ENCODE measurements at regions not wholly inside any gene's neighbourhood (a gene's known extent, or its start where the extent isn't known, plus 50 kb on each side); places are given as distances from the start of the nearest gene placed in this dataset.

GRCh38 chr3:124078953-124079911, 87.3 kb upstream of the ROPN1 start:
- Histone ChIP-seq H3K4me3 (ENCODE audit: low read length) (no peak overlapping the region), H3K27me3 (ENCODE audit: insufficient read depth, low read length) (no peaks in the 10 kb centered on the region), H3K4me1 (ENCODE audit: insufficient read depth, low read length) (no peaks in the 10 kb centered on the region), H3K9me3 (ENCODE audit: low read depth, low read length) (no peaks in the 10 kb centered on the region)

DNA sequence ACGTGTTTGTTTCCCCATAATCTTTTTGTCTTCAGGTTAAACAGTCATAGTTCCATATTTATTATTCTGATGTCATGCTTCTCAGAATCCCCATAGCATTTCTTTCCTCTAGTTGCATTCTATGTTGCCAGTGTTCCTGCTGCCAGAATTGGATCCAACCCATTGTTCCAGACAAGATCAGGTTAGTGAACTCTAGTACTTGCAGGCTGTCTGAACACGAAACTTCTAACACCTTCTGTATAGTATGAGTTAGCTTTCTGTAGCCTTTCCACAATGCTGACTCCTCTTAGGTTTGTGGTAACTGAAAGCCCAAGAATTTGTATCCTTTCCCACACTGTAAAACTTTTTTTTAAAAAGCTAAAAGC, 88.0 kb upstream of the ROPN1 start:
- no peak overlapping the region for H3K4me3 ChIP-seq (ENCODE audit: low read length)
- no peaks in the 10 kb centered on the region for H3K9me3 ChIP-seq (ENCODE audit: low read depth, low read length)
- H3K4me1 ChIP-seq (ENCODE audit: insufficient read depth, low read length): no peaks in the 10 kb centered on the region
- no peaks in the 10 kb centered on the region for H3K27me3 ChIP-seq (ENCODE audit: insufficient read depth, low read length)

DNA sequence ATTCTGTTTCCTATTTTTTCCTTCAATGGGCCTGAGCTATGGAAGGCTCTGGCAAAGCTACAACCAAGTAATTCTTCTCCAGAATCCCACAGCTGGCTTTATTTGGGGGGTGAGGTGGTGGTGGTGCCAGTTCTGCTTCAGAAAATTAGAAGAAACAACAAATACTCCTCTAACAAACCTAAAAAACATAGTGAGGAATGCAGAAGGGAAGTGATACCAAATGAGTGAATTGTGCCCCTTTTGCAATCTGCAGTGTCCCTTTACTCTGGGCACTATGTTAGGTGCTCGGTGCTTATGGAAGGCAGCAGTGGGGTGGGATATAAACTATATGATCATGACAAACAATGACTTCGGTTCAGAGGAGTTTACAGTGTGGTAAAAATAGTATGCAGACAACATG, 90.4 kb upstream of the ROPN1 start:
- H3K4me1 ChIP-seq (ENCODE audit: insufficient read depth, low read length): no peaks in the 10 kb centered on the region
- no peaks in the 10 kb centered on the region for H3K9me3 ChIP-seq (ENCODE audit: low read depth, low read length)
- H3K27me3 ChIP-seq (ENCODE audit: insufficient read depth, low read length): no peaks in the 10 kb centered on the region
- H3K4me3 ChIP-seq (ENCODE audit: low read length): no peak overlapping the region

DNA sequence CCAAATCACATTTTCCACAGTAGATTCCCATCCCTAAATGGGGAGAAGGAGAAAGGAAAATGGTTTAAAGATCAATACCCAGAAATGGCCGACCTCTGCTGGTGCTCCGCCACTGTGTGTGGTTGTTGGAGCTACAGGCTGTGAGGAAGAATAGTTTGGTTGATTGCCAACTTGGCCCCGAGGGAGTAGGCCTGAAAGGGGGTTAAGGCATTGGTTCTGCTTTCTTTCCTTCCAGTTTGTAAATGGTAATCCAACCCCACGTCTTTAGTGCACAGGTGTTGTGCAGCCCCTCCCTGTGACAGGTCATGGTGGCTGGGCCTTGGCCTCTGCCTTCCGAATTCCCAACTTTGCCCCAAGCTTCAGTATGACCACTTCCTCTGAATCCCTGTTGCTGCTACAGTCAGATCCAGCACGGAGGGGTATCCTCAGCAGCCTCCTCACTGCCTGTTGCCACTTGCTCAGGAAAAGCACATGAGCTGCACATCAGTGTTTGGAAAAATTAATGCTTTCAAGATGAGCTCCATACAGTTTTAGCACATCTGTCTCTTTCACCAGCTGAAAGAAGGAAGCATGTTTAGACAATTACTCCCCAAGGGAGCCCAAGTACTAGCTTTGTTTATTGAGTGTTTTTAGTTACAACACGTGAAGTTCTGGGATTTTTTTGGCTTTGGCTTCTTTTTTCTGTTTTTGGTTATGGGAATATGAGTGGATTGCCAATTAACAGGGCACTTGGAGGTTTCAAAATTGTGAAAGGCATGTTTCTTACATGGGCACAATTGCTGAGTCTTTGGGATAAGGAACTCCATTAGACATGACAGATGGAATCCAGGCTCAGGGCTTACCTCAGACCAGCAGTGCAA, 92.3 kb upstream of the ROPN1 start:
- Histone ChIP-seq H3K4me1 (ENCODE audit: insufficient read depth, low read length) (no peaks in the 10 kb centered on the region), H3K9me3 (ENCODE audit: low read depth, low read length) (no peaks in the 10 kb centered on the region), H3K27me3 (ENCODE audit: insufficient read depth, low read length) (peaks cover 4% of the 10 kb centered on the region), H3K4me3 (ENCODE audit: low read length) (no peak overlapping the region)

DNA sequence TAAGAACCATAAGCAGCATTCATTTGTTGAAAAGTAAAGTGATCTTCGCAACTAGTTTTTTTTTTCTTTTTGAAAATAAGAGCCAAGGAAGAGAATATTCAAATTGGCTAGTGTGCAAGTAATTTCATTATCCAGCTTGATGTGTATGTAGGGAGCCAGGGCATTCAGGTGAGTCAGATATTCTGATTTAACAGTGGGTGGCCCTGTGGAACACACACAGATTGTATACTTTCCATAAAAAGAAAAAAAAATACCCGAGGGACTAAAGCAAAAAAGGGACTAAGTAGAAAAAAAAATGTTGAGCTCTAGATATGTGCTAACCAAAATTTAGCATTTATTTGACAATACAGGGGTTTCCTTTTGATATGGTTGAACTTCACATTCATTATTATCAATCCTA, 96.9 kb upstream of the ROPN1 start:
- Histone ChIP-seq H3K4me1 (ENCODE audit: insufficient read depth, low read length) (no peaks in the 10 kb centered on the region), H3K9me3 (ENCODE audit: low read depth, low read length) (no peaks in the 10 kb centered on the region), H3K4me3 (ENCODE audit: low read length) (no peak overlapping the region), H3K27me3 (ENCODE audit: insufficient read depth, low read length) (peaks cover 4% of the 10 kb centered on the region)

- Histone ChIP-seq H3K27me3 (ENCODE audit: insufficient read depth, low read length) (peaks cover 4% of the 10 kb centered on the region), H3K4me3 (ENCODE audit: low read length) (no peak overlapping the region), H3K9me3 (ENCODE audit: low read depth, low read length) (no peaks in the 10 kb centered on the region), H3K4me1 (ENCODE audit: insufficient read depth, low read length) (no peaks in the 10 kb centered on the region)
Observed at GRCh38 chr3:124089214-124089613, 97.3 kb upstream of the ROPN1 start.

- H3K9me3 ChIP-seq (ENCODE audit: low read depth, low read length): no peaks in the 10 kb centered on the region
- H3K27me3 ChIP-seq (ENCODE audit: insufficient read depth, low read length): peaks cover 4% of the 10 kb centered on the region
- H3K4me3 ChIP-seq (ENCODE audit: low read length): no peak overlapping the region
Observed at GRCh38 chr3:124091716-124092115, 99.8 kb upstream of the ROPN1 start.

DNA sequence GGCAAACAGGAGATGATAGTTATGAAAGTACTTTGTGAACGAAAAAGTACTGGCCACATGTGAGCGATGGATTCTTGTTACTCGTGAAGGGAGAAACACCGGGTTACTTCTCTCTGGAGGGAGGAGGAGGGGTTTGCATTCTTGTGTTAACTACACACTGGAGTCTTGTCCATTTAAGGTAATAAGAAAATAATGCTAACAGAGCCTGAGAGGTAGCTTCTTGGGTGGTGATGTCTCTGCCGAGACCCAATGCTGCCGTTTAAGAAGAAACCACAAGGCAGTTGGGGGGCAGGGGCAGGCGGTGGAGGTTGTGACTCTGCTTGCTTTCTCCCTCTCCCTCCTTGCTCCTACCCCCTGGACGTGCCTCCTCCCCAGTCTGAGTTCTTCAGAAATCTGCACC, 100.9 kb upstream of the ROPN1 start:
- Histone ChIP-seq H3K27me3 (ENCODE audit: insufficient read depth, low read length) (peaks cover 4% of the 10 kb centered on the region), H3K4me3 (ENCODE audit: low read length) (no peak overlapping the region), H3K9me3 (ENCODE audit: low read depth, low read length) (no peaks in the 10 kb centered on the region), H3K4me1 (ENCODE audit: insufficient read depth, low read length) (no peaks in the 10 kb centered on the region)

More at GRCh38 chr3:124091716-124092115, 99.8 kb upstream of the ROPN1 start:
- H3K4me1 ChIP-seq (ENCODE audit: insufficient read depth, low read length): no peaks in the 10 kb centered on the region

- Histone ChIP-seq H3K27me3 (ENCODE audit: insufficient read depth, low read length) (no peaks in the 10 kb centered on the region), H3K4me3 (ENCODE audit: low read length) (no peak overlapping the region), H3K4me1 (ENCODE audit: insufficient read depth, low read length) (no peaks in the 10 kb centered on the region), H3K9me3 (ENCODE audit: low read depth, low read length) (no peaks in the 10 kb centered on the region)
Observed at GRCh38 chr3:124094496-124094895, 102.6 kb upstream of the ROPN1 start.

- no peak overlapping the region for H3K4me3 ChIP-seq (ENCODE audit: low read length)
- no peaks in the 10 kb centered on the region for H3K4me1 ChIP-seq (ENCODE audit: insufficient read depth, low read length)
- no peaks in the 10 kb centered on the region for H3K9me3 ChIP-seq (ENCODE audit: low read depth, low read length)
- no peaks in the 10 kb centered on the region for H3K27me3 ChIP-seq (ENCODE audit: insufficient read depth, low read length)
Observed at GRCh38 chr3:124097362-124098131, 105.6 kb upstream of the ROPN1 start.

- H3K9me3 ChIP-seq (ENCODE audit: low read depth, low read length): no peaks in the 10 kb centered on the region
Observed at GRCh38 chr3:124101643-124102042, 109.7 kb upstream of the ROPN1 start.

DNA sequence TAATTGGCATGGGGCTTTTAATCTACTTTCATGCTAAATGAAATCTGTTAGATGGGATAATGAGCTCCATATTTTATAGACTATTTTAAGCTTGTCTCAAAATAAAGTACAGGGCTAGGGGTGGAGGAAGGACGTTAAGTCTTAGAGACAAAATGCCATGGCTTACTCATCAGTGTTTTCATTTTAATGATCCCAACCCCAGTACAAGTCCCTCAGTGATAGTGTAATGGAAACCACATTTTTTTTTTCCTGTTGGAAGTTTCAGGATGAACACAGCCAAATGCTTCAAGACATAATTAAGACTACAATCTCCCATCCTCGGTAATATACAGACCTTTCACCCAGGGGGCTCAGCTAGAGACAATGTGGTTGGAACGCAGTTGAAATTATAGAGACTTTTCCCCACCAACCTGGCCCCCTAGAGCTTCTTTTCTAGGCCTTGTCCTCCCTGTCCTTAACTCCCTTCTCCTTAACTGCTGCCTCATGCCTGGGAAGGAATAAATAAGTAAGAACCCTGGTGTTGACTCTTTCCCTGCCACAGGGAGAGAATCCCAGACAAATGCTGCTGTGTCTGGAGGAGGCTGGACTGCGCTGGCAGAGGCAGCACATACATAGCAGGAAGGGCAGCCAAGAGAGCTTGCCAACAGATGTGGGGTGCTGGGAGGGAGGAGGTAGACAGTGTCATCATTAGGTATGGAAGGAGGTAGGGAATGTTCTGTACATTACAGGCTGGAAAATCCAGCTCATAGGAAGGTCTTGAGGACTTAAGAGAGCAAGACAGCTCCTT, 115.4 kb upstream of the ROPN1 start:
- H3K4me3 ChIP-seq (ENCODE audit: low read length): no peak overlapping the region
- no peaks in the 10 kb centered on the region for H3K9me3 ChIP-seq (ENCODE audit: low read depth, low read length)
- no peaks in the 10 kb centered on the region for H3K4me1 ChIP-seq (ENCODE audit: insufficient read depth, low read length)
- no peaks in the 10 kb centered on the region for H3K27me3 ChIP-seq (ENCODE audit: insufficient read depth, low read length)

More at GRCh38 chr3:124101643-124102042, 109.7 kb upstream of the ROPN1 start:
- H3K27me3 ChIP-seq (ENCODE audit: insufficient read depth, low read length): no peaks in the 10 kb centered on the region
- H3K4me1 ChIP-seq (ENCODE audit: insufficient read depth, low read length): no peaks in the 10 kb centered on the region
- H3K4me3 ChIP-seq (ENCODE audit: low read length): no peak overlapping the region

DNA sequence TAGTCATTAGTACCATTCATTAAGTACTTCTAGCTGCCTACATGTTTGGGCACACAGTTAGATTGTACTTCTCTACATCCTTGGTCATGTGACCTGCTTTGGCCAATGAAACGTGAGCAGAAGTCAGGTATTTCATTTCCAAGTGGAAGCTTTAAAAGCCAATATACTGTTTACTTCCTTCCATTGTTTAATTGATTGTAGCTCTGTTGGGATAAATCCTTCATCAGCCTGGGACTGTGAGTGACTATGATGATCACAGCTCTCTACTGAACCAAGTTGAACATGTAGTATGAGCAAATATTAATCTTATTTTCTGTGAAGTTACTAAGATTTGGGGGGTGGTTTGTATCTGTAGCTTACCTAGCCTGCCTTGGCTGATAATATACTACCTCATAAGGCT, 116.5 kb upstream of the ROPN1 start:
- no peaks in the 10 kb centered on the region for H3K4me1 ChIP-seq (ENCODE audit: insufficient read depth, low read length)
- no peaks in the 10 kb centered on the region for H3K9me3 ChIP-seq (ENCODE audit: low read depth, low read length)
- no peak overlapping the region for H3K4me3 ChIP-seq (ENCODE audit: low read length)
- no peaks in the 10 kb centered on the region for H3K27me3 ChIP-seq (ENCODE audit: insufficient read depth, low read length)

DNA sequence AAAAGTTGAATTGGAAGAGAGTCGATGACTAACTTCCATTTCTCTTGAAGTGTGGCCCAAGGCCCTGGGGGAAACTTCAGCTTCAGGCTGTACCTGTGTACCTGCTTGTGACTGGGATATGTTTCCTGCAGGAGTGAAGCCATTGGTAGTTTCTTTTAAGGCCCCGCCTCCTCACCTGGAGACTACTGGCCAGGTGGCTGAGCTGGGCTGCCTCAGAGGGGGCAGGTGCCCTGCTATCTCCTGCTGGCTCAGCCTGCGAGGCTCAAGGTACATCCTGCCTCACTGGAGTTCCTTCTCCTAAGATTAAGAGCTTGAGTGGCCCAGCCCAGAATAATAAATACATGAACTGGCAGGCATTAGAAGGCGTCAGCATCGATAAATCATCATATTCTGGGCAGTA, 121.6 kb upstream of the ROPN1 start:
- Histone ChIP-seq H3K9me3 (ENCODE audit: low read depth, low read length) (no peaks in the 10 kb centered on the region), H3K4me1 (ENCODE audit: insufficient read depth, low read length) (no peaks in the 10 kb centered on the region), H3K4me3 (ENCODE audit: low read length) (no peak overlapping the region), H3K27me3 (ENCODE audit: insufficient read depth, low read length) (no peaks in the 10 kb centered on the region)

Measured in mononuclear cell (primary cell).